ENCODE measurements at regions not wholly inside any gene's neighbourhood (a gene's known extent, or its start where the extent isn't known, plus 50 kb on each side); places are given as distances from the start of the nearest gene placed in this dataset.

DNA sequence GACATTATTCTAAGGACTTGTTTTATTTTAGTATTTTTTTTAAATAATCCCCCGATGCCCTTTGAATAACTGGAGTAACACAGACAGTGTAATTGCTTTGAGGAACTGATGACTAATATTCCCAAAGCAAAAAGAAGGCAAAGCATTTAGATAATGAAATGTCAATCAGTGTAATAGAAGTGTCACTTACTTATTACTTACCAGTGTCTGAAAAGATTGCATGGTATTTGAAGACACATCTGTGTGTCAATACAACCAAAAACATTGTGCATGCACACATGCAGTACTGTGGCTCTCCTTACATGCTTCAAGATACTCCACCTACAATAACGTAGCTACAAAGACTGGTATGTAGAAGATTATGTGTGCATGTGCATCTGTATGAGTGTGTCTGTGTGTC is 264.0 kb upstream of the ANO5 start:
- TF ChIP-seq, protein P1, sequence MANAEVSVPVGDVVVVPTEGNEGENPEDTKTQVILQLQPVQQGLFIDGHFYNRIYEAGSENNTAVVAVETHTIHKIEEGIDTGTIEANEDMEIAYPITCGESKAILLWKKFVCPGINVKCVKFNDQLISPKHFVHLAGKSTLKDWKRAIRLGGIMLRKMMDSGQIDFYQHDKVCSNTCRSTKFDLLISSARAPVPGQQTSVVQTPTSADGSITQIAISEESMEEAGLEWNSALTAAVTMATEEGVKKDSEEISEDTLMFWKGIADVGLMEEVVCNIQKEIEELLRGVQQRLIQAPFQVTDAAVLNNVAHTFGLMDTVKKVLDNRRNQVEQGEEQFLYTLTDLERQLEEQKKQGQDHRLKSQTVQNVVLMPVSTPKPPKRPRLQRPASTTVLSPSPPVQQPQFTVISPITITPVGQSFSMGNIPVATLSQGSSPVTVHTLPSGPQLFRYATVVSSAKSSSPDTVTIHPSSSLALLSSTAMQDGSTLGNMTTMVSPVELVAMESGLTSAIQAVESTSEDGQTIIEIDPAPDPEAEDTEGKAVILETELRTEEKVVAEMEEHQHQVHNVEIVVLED (CRISPR knock-in tag; IDR thresholded peaks at IDR 0.05) = no peak
- TF ChIP-seq CBFB (CRISPR knock-in tag; IDR thresholded peaks at IDR 0.05) (no peak), MXI1 (IDR thresholded peaks at IDR 0.05; ENCODE audit: low read depth, low read length) (no peak)
